SKM-1 (cell line): ENCODE measurements at regions not wholly inside any gene's neighbourhood (a gene's known extent, or its start where the extent isn't known, plus 50 kb on each side); places are given as distances from the start of the nearest gene placed in this dataset.
"Not testable (repeated sequence)": the region's sequence is repeated elsewhere in the genome, so short reads cannot be mapped to it uniquely, and the experiment has no call there.

Experiments used
- DNase-seq: peaks from one replicate; lab custom pipeline; 2025; ENCODE audit not compliant: unreplicated experiment; lab: John Stamatoyannopoulos, UW

GRCh38 chr4:9702019-9702418, 79.4 kb upstream of the DRD5 start:
- not testable (repeated sequence) for DNase-seq

GRCh38 chr4:9702696-9703095, 78.7 kb upstream of the DRD5 start:
- DNase-seq = not testable (repeated sequence)

GRCh38 chr4:9703391-9703790, 78.0 kb upstream of the DRD5 start:
- DNase-seq = peak; percentile 70

- not testable (repeated sequence) for DNase-seq
Observed at GRCh38 chr4:9704126-9704525, 77.3 kb upstream of the DRD5 start.

- DNase-seq = no peak
Observed at GRCh38 chr4:9704551-9705332, 76.7 kb upstream of the DRD5 start.

GRCh38 chr4:9707281-9707680, 74.2 kb upstream of the DRD5 start:
- not testable (repeated sequence) for DNase-seq

GRCh38 chr4:9707936-9708335, 73.5 kb upstream of the DRD5 start:
- not testable (repeated sequence) for DNase-seq

GRCh38 chr4:9709724-9710123, 71.7 kb upstream of the DRD5 start:
- no peak for DNase-seq

- not testable (repeated sequence) for DNase-seq
Observed at GRCh38 chr4:9715271-9715670, 66.2 kb upstream of the DRD5 start.

GRCh38 chr4:9716093-9716492, 65.3 kb upstream of the DRD5 start:
- DNase-seq = no peak

GRCh38 chr4:9718246-9718939, 63.0 kb upstream of the DRD5 start:
- not testable (repeated sequence) for DNase-seq

- not testable (repeated sequence) for DNase-seq
Observed at GRCh38 chr4:9722131-9722530, 59.3 kb upstream of the DRD5 start.
